GM10248 (cell line): ENCODE measurements at regions not wholly inside any gene's neighbourhood (a gene's known extent, or its start where the extent isn't known, plus 50 kb on each side); places are given as distances from the start of the nearest gene placed in this dataset.

ENCODE experiments used
- CTCF ChIA-PET: fragments of 300-600 bp; sonication (Branson Sonifier 250); formaldehyde crosslinking; extraction: SDS; loops from one replicate; lab custom pipeline; 2021; ENCODE audit warnings: antibody characterized with exemption; lab: Yijun Ruan, JAX
- POLR2A ChIA-PET: fragments of 350-650 bp; sonication (Branson Sonifier 250); formaldehyde crosslinking; extraction: SDS; loops from one replicate; lab custom pipeline; 2020; ENCODE audit warnings: antibody characterized with exemption; lab: Yijun Ruan, JAX
- DNase-seq: peaks from one replicate; pipeline ENCODE4 v3.0.0; 2012; ENCODE audit errors: extremely low spot score
- CTCF ChIP-seq: IDR thresholded peaks from 2 replicates; pipeline ENCODE4 v1.5.1; 2012; ENCODE audit warnings: mild to moderate bottlenecking, low read depth; ENCODE audit errors: extremely low read depth, missing control alignments, control extremely low read depth

GRCh38 chr13:89937420-89937819 lies 1410.1 kb upstream of the MIR17HG start:
- CTCF ChIA-PET: interaction anchor here (0.9 to 1.2 kb wide), 2 partner anchors 12 to 18 kb away, joined by 3 to 4 read pairs; no protein-coding TSS in a partner anchor
- TF ChIP-seq CTCF: no peak
- no peak for DNase-seq
- POLR2A ChIA-PET: no interaction called here

GRCh38 chr13:89940383-89940782 lies 1407.1 kb upstream of the MIR17HG start:
- ChIA-PET CTCF (no interaction called here), POLR2A (no interaction called here)
- DNase-seq: no peak
- no peak for TF ChIP-seq CTCF

GRCh38 chr13:89943139-89943538 lies 1404.3 kb upstream of the MIR17HG start:
- DNase-seq: no peak
- POLR2A ChIA-PET: no interaction called here
- TF ChIP-seq CTCF: no peak
- CTCF ChIA-PET: no interaction called here

- no peak for DNase-seq
- ChIA-PET POLR2A (no interaction called here), CTCF (interaction anchor here (1.7 kb wide), 1 partner anchor 12 kb away, joined by 4 read pairs; no protein-coding TSS in a partner anchor)
- TF ChIP-seq CTCF: no peak
Measured at GRCh38 chr13:89950225-89950624, 1397.3 kb upstream of the MIR17HG start.

GRCh38 chr13:89951341-89951740 lies 1396.1 kb upstream of the MIR17HG start:
- no peak for TF ChIP-seq CTCF
- CTCF ChIA-PET: interaction anchor here (1.7 kb wide), 1 partner anchor 10 kb away, joined by 4 read pairs; no protein-coding TSS in a partner anchor
- POLR2A ChIA-PET: no interaction called here
- no peak for DNase-seq

- no peak for DNase-seq
- ChIA-PET CTCF (no interaction called here), POLR2A (no interaction called here)
- no peak for TF ChIP-seq CTCF
Measured at GRCh38 chr13:89953581-89953980, 1393.9 kb upstream of the MIR17HG start.
